Ovary (tissue), 7 donors: ENCODE measurements at regions not wholly inside any gene's neighbourhood (a gene's known extent, or its start where the extent isn't known, plus 50 kb on each side); places are given as distances from the start of the nearest gene placed in this dataset.

Experiments
- DNase-seq, 5 donors: peaks; one replicate each; pipeline ENCODE4 v3.0.0-alpha.2; 2019 to 2020
- H3K27ac ChIP-seq, 2 donors: fragments of 200-600 bp; one replicate each; pipeline versions ENCODE4 v1.5.1 to v1.8.0; 2019 to 2022
- H3K27me3 ChIP-seq: fragments of 200-600 bp; one replicate; pipeline ENCODE4 v1.8.0; 2022
- H3K36me3 ChIP-seq: fragments of 200-600 bp; sonication (generic); one replicate; pipeline ENCODE4 v1.5.1; 2019
- H3K4me1 ChIP-seq: one replicate; pipeline ENCODE4 v1.8.1; 2013; ENCODE audit warnings: mild to moderate bottlenecking, moderate library complexity; ENCODE audit not compliant: insufficient read depth
- H3K4me3 ChIP-seq: fragments of 200-600 bp; sonication (generic); one replicate; pipeline ENCODE4 v1.5.1; 2017
- H3K9me3 ChIP-seq, 2 donors: fragments of 200-600 bp in 1 of 2; sonication (generic) in 1 of 2; one replicate each; pipeline versions ENCODE4 v1.5.1 to v1.8.1; 2013 to 2019; ENCODE audit warnings: mild to moderate bottlenecking in 1 of 2, moderate library complexity in 1 of 2
- CTCF ChIP-seq, 3 donors: fragments of 450-650 bp in 2 of 3; fragments of 200-600 bp in 1 of 3; IDR thresholded peaks; one replicate each; pipeline versions ENCODE4 v1.5.1 to v1.8.0; 2016 to 2022; ENCODE audit warnings: antibody characterized with exemption in 3 of 3, mild to moderate bottlenecking in 1 of 3
- EP300 ChIP-seq: sonication (generic); formaldehyde crosslinking; IDR thresholded peaks from one replicate; pipeline ENCODE4 v1.6.1; 2017; ENCODE audit warnings: antibody characterized with exemption
- POLR2A ChIP-seq: fragments of 450-650 bp; IDR thresholded peaks from one replicate; pipeline ENCODE4 v1.6.1; 2017; ENCODE audit warnings: antibody characterized with exemption, mild to moderate bottlenecking, moderate library complexity
- WGBS, 3 donors: extraction: QIAGEN DNeasy Blood & Tissue Kit in 1 of 3; methylation state at CpG; one replicate each; pipeline versions ENCODE4 v1.1.5 to v1.1.7; 2013 to 2017; 5-methylcytosine and 5-hydroxymethylcytosine counted together
- intact Hi-C, 4 donors: fragments of 100-400 bp; cut with DNase I; formaldehyde crosslinking; loops; one replicate each; pipeline versions ENCODE4 v1.11.0 to v1.15.1; 2022 to 2023
- donor health status: DM: no; HTN: no; CAD: no; lungs with moderate emphysema.
- donor health status: DM: no; HTN: no; CAD: no.
- donor health status: Bipolar disorder and iron deficiency.
- donor health status: DM: no; HTN: no; CAD: no.
- donor health status: DM: yes; HTN: yes; CAD: no.

DNA sequence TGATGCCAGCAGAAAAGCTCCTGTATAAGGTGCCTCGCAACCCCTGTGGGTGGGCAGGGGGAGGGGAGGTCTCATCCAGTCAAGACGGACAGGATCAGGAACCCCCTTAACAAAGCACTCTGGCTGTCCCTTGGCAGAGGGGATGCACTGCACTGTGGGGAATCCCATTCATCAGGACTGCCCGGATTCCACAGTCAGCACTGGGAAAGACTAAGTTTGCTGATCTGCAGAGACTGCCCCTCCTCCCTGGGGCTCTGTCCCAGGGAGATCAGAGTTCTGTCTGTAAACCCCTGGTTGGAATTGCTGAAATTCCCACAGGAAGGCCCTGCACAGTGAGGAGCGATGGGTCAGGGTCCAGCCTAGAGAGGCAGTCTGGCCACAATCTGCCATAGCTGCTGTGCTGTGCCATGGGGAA lies 149.5 kb upstream of the RBBP8 start:
- intact Hi-C loops: no loop called here
- no peaks in the 10 kb centered on the region for H3K9me3 ChIP-seq
- WGBS, 3 donors: 77 to 82% (median 79%) methylated on average over 4 of the region's 4 CpGs

GRCh38 chr18:22789052-22789451 lies 144.1 kb upstream of the RBBP8 start:
- Histone ChIP-seq H3K9me3 (no peaks in the 10 kb centered on the region), H3K36me3 (no peaks in the 10 kb centered on the region), H3K27me3 (no peaks in the 10 kb centered on the region), H3K27ac (no peak overlapping the region), H3K4me3 (no peak overlapping the region), H3K4me1 (no peaks in the 10 kb centered on the region)
- intact Hi-C loops: no loop called here
- no peak for DNase-seq
- WGBS, 3 donors: 46 to 62% (median 60%) methylated on average over 2 of the region's 2 CpGs
- TF ChIP-seq EP300 (no peak), CTCF (IDR thresholded peaks at IDR 0.05) (no peak), POLR2A (no peak)

More for the DNA sequence above, 149.5 kb upstream of the RBBP8 start:
- Histone ChIP-seq H3K4me1 (no peaks in the 10 kb centered on the region), H3K27me3 (no peaks in the 10 kb centered on the region), H3K36me3 (no peaks in the 10 kb centered on the region), H3K4me3 (no peak overlapping the region), H3K27ac (no peak overlapping the region)
- DNase-seq: no peak
- TF ChIP-seq CTCF (IDR thresholded peaks at IDR 0.05) (no peak), POLR2A (no peak), EP300 (no peak)

- Histone ChIP-seq H3K27me3 (no peaks in the 10 kb centered on the region), H3K9me3 (no peaks in the 10 kb centered on the region), H3K36me3 (no peaks in the 10 kb centered on the region), H3K4me1 (no peaks in the 10 kb centered on the region), H3K27ac (no peak overlapping the region), H3K4me3 (no peak overlapping the region)
- DNase-seq: no peak
- 13 to 30% (median 19%) methylated on average over 5 of the region's 5 CpGs for WGBS, 3 donors
- intact Hi-C loops: no loop called here
- TF ChIP-seq EP300 (no peak), POLR2A (no peak), CTCF (IDR thresholded peaks at IDR 0.05) (no peak)
Observed at GRCh38 chr18:22789600-22789999, 143.5 kb upstream of the RBBP8 start.

GRCh38 chr18:22790545-22791309 lies 142.4 kb upstream of the RBBP8 start:
- no peak for DNase-seq
- intact Hi-C loops: no loop called here
- Histone ChIP-seq H3K36me3 (no peaks in the 10 kb centered on the region), H3K9me3 (no peaks in the 10 kb centered on the region), H3K4me3 (no peak overlapping the region), H3K27ac (no peak overlapping the region), H3K4me1 (no peaks in the 10 kb centered on the region), H3K27me3 (no peaks in the 10 kb centered on the region)
- TF ChIP-seq CTCF (IDR thresholded peaks at IDR 0.05) (no peak), POLR2A (no peak), EP300 (no peak)
- WGBS, 3 donors: 45 to 59% (median 58%) methylated on average over 4 of the region's 4 CpGs
